IPS-NIHi7 (cell line): ENCODE measurements at regions not wholly inside any gene's neighbourhood (a gene's known extent, or its start where the extent isn't known, plus 50 kb on each side); places are given as distances from the start of the nearest gene placed in this dataset.
"Not testable (repeated sequence)": the region's sequence is repeated elsewhere in the genome, so short reads cannot be mapped to it uniquely, and the experiment has no call there.

Experiments
- DNase-seq: peaks from one replicate; pipeline ENCODE4 v3.0.0; 2012; ENCODE audit warnings: mixed read lengths; ENCODE audit errors: extremely low spot score

DNA sequence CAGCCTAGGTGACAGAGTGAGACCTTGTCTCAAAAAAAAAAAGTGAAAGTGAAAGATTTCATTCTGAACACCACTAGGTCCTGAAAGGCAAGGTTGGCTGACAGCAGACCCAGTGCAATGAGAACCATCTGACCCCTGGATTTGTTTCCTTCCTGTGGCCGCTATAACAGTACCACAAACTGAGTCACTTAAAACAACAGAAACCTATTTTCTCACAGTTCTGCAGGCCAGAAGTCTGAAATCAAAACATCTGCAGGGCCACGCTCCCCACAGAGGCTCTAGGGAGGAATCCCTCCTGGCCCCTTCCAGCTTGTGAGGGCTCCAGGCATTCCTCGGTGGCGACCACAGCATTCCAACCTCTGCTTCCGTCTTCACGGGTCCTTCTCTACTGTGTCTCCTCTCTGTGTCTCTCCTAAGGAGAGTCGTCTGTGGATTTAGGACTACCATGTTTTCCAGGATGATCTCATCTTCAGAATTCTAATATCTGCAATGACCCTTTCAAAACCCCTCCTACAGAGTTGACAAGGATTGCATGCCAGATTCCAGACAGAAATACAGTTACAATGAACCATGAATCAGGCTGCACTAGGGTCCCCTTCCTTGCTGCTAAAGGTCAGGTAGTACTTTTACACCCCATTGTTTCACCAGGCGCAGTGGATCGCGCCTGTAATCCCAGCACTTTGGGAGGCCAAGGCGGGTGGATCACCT, 78.0 kb upstream of the ADGRL1 start:
- not testable (repeated sequence) for DNase-seq

DNA sequence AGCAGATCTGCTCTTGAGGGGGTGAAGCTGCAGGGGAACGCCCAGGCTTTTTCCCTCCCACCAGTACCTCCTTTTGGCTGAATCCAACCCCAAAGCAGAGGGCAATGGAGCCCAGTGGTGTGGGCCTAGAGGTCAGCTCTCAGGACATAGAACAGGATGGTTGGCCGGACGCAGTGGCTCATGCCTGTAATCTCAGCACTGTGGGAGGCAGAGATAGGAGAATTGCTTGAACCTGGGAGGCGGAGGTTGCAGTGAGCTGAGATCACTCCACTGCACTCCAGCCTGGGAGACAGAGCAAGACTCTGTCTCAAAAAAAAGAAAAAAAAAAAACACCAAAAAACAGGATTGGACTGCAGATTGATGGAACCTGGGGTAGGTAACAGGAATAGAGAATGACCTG, 73.3 kb upstream of the ADGRL1 start:
- DNase-seq: not testable (repeated sequence)

DNA sequence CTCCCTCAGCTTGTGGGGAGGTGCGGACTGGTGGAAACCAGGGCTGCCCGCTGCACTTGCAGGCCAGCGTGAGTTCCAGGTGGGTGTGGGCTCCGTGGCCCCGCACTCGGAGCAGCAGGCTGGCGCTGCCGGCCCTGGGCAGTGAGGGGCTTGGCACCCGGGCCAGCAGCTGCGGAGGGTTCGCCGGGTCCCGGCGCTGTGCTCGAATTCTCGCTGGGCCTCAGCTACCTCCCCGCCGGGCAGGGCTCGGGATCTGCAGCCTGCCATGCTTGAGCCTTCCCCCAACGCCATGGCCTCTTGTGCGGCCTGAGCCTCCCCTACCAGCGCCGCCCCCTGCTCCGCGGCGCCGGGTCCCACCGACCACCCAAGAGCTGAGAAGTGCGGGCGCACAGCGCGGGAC, 71.6 kb upstream of the ADGRL1 start:
- no peak for DNase-seq

DNA sequence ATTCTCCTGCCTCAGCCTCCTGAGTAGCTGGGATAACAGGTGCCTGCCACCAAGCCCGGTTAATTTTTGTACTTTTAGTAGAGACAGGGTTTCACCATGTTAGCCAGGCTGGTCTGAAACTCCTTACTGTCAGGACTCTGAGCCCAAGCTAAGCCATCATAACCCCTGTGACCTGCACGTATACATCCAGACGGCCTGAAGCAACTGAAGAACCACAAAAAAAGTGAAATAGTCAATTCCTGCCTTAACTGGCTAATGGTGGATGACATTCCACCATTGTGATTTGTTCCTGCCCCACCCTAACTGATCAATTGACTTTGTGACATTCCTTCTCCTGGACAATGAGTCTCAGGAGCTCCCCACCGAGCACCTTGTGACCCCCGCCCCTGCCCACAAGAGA, 69.9 kb upstream of the ADGRL1 start:
- not testable (repeated sequence) for DNase-seq

DNA sequence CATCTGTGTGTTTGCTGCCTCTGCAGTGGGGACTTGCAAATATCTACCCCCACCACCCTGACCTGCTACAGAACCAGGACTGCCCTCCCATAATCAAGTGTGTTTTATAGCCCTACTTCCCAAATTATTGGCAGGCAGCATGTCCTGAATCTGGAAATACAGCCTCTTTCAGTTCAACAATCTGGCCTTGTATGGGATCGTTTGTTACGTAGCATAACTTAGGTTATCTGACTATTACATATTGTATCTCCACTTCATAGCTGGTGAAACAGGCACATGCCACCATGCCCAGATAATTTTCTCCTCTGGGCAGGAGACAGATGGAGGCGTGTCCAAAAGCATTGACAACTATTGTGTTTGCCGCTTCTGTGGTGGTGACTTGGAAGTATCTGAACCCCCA, 66.7 kb upstream of the ADGRL1 start:
- no peak for DNase-seq

DNA sequence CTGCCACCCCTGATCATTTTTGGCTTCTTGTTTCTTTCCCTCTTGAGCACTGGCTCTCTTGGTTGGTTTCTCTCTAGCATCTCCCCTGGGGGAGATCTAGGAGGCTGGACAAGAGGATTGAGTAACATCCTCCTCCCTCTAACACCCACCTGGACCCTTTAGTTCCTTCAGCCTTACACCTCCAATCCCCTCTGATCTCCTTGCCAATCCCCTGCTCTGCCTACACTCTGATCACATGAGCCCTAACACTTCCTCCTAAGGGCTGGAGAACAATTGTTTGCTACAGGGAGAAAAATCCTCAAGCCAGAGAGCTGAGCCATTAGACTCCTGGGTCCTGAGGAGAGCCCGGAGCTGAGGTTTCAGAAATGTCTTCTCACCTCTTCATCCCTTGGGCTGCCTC, 65.9 kb upstream of the ADGRL1 start:
- no peak for DNase-seq

DNA sequence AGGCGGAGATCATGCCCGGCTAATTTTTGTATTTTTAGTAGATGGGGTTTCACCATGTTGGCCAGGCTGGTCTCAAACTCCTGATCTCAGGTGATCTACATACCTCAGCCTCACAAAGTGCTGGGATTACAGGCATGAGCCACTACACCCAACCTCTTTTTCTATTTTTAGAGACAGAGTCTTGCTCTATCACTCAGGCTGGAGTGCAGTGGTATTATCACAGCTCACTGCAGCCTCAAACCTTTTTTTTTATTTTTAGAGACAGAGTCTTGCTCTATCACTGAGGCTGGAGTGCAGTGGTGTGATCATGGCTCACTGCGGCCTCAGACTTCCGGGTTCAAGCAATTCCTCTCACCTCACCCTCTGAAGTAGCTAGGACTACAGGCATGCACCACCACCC, 64.6 kb upstream of the ADGRL1 start:
- not testable (repeated sequence) for DNase-seq

GRCh38 chr19:14267224-14267741, 61.3 kb upstream of the ADGRL1 start:
- DNase-seq: no peak

GRCh38 chr19:14266208-14266607, 60.2 kb upstream of the ADGRL1 start:
- not testable (repeated sequence) for DNase-seq

DNA sequence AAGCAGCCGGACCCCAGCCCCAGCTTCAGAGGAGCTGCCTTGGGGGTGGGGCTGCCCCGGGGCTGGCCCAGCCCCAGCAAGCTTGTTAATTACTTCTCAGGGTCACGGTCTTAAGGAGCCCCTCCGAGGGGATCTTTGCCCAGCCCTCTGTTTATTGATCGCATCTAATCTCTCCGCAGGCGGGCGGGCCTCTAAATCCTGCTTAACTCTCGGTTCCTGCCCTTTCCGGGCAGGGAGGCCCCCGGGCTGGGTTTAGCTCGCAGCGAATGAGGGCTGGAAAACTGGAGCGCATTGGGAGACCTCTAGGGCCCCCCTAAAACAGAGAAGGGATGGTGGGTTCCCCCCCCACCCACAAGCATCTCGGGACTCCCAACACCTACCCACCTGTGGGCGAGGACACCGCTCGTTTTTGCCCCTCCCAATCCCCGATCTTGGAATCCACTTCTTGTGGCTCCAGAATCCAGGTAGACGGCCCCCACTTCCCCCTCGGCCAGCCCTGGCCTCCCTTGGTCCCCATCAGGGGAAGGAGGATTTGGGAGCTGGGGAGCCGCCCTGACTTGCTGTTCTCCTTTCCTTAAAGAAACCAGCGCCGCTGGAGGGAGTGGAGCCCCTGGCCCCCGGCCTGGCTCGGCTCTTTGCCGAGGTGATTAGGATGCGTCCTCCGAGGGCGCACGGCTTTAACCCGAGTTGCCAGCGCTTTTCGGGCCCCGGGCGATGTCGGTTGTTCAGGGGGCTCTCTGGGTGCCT, 59.5 kb upstream of the ADGRL1 start:
- peak; percentile 51 for DNase-seq

DNA sequence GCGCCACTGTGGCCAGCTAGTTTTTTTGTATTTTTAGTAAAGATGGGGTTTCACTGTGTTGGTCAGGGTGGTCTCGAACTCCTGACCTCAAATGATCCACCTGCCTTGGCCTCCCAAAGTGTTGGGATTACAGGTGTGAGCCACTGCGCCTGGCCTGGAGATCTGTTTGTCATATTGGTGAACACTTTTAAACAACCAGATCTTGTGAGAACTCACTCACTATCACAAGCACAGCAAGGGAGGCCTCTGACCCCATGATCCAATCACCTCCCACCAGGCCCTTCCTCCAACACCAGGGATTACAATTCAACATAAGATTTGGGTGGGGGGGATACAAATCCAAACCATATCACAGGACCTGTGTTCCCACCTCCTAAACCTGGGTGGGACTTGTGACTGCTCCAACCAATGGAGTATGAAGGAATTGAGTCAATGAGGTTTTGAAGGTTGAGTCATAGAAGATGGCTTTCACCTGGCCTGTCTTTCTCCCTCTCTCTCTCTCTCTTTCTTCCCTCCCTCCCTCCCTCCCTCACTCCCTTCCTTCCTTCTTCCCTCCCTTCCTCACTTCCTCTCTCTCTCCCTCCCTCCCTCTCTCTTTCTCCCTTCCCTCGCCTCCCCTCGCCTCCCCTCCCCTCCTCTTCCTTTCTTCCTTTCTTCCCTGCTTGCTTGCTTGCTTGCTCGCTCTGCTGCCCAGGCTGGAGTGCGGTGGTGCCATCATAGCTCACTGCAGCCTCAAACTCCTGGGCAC, 50.1 kb upstream of the ADGRL1 start:
- not testable (repeated sequence) for DNase-seq
